WI38 (cell line): ENCODE measurements at regions not wholly inside any gene's neighbourhood (a gene's known extent, or its start where the extent isn't known, plus 50 kb on each side); places are given as distances from the start of the nearest gene placed in this dataset.

Experiments used
- H3K4me3 ChIP-seq: 2 replicates; pipeline ENCODE4 v1.5.1; 2011; ENCODE audit warnings: low read depth, mild to moderate bottlenecking, control low read depth, low read length
- TF ChIP-seq, protein P1 (sequence below): IDR thresholded peaks from 2 replicates; pipeline ENCODE4 v1.5.1; 2012; ENCODE audit warnings: low read depth, mild to moderate bottlenecking, control low read depth, low read length

DNA sequence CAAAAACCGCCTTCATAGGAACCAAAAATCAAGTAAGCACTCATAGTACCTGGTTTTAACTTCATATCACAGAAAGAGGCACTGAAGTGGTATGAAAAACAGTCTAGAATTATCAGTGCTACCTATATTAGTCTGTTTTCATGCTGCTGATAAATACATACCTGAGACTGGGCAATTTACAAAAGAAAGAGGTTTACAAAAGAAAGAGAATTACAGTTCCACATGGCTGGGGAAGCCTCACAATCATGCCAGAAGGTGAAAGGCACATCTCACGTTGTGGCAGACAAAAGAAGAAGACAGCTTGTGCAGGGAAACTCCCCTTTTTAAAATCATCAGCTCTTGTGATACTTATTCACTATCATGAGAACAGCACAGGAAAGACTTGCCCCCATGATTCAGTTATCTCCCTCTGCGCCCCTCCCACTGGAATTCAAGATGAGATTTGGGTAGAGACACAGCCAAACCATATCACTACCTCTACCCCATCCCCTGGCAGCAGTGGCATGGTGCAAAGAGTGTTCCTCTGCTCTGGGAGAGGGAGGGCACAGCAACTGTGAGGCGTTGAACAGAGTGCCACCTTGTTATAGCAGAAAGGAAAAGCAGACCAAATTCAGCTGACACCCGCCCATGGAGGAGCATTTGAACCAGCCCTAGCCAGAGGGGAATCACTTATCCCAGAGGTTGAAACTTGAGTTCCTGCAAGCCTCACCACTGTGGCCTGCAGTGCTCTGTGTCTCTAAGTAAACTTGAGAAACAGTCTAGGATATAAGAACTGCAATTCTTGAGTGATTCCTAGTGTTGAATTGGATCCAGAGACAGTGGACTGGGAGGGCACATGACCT, 61.9 kb upstream of the PTPRZ1 start:
- TF ChIP-seq, protein P1, sequence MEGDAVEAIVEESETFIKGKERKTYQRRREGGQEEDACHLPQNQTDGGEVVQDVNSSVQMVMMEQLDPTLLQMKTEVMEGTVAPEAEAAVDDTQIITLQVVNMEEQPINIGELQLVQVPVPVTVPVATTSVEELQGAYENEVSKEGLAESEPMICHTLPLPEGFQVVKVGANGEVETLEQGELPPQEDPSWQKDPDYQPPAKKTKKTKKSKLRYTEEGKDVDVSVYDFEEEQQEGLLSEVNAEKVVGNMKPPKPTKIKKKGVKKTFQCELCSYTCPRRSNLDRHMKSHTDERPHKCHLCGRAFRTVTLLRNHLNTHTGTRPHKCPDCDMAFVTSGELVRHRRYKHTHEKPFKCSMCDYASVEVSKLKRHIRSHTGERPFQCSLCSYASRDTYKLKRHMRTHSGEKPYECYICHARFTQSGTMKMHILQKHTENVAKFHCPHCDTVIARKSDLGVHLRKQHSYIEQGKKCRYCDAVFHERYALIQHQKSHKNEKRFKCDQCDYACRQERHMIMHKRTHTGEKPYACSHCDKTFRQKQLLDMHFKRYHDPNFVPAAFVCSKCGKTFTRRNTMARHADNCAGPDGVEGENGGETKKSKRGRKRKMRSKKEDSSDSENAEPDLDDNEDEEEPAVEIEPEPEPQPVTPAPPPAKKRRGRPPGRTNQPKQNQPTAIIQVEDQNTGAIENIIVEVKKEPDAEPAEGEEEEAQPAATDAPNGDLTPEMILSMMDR, result no peak
- H3K4me3 ChIP-seq, result no peak overlapping the region

DNA sequence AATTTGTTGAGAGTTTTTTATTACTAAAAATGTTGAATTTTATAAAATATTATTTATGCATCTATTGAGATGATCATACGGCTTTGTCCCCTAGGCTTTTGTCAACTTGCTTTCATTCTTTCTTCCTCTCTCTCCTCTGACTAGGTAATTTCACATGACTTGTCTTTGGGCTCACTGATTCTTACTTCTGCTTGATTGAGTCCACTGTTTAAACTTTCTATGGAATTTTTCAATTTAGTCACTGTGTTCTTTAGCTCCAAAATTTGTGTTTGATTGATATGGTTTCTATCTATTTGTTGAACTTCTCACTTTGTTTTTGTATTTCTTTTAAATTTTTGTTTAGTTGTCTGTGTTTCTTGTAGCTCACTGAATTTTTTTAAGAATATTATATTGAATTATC, 65.9 kb upstream of the PTPRZ1 start:
- TF ChIP-seq, protein P1, result no peak
- H3K4me3 ChIP-seq, result no peak overlapping the region

DNA sequence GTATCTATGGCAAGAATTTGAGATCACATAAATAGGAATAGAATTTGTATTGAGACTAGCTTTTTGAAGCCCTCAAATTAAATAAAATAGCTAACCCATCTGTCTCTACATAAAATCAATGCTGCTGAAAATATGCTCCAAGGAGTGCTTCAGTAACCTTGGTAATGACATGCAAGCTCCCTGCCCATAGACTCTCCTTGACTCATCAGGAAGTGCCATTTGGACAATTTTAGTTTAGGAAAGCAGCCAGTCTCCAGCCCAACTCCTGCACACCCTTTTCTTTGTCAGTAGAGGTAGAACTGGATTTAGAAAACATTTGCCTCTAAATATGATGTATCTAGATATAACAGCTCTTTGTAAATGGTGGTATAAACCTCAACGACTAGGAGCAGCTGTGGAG, 69.9 kb upstream of the PTPRZ1 start:
- TF ChIP-seq, protein P1, result no peak
- no peak overlapping the region for H3K4me3 ChIP-seq

- TF ChIP-seq, protein P1, result no peak
- no peak overlapping the region for H3K4me3 ChIP-seq
These were observed 71.9 kb upstream of the PTPRZ1 start for GRCh38 chr7:121800916-121801675.

GRCh38 chr7:121798896-121799295, 74.1 kb upstream of the PTPRZ1 start:
- no peak overlapping the region for H3K4me3 ChIP-seq

DNA sequence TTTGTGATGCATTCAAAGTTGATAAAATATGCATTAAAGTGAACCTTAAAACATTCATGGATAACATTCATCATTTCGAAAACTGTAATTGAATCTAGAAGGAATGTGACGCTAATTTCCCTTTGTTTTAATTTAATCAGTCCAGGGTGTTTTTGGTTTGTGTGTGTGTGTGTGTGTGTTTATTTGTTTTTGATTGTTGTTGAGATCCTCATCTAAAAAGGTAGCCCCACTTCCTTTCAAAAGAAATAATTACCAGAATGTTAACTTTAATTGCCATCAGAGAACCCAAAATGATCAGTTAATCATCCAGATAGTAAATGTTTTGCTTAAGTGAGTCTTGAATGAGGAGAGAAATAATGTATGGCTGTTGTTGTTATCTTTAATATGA, 74.5 kb upstream of the PTPRZ1 start:
- TF ChIP-seq, protein P1, result no peak

More at GRCh38 chr7:121798896-121799295, 74.1 kb upstream of the PTPRZ1 start:
- TF ChIP-seq, protein P1, result no peak

More for the DNA sequence above, 74.5 kb upstream of the PTPRZ1 start:
- H3K4me3 ChIP-seq, result no peak overlapping the region
